ENCODE measurements at regions not wholly inside any gene's neighbourhood (a gene's known extent, or its start where the extent isn't known, plus 50 kb on each side); places are given as distances from the start of the nearest gene placed in this dataset.

- TF ChIP-seq, protein P1, sequence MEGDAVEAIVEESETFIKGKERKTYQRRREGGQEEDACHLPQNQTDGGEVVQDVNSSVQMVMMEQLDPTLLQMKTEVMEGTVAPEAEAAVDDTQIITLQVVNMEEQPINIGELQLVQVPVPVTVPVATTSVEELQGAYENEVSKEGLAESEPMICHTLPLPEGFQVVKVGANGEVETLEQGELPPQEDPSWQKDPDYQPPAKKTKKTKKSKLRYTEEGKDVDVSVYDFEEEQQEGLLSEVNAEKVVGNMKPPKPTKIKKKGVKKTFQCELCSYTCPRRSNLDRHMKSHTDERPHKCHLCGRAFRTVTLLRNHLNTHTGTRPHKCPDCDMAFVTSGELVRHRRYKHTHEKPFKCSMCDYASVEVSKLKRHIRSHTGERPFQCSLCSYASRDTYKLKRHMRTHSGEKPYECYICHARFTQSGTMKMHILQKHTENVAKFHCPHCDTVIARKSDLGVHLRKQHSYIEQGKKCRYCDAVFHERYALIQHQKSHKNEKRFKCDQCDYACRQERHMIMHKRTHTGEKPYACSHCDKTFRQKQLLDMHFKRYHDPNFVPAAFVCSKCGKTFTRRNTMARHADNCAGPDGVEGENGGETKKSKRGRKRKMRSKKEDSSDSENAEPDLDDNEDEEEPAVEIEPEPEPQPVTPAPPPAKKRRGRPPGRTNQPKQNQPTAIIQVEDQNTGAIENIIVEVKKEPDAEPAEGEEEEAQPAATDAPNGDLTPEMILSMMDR (conservative IDR thresholded peaks at IDR 0.05; ENCODE audit: low read length) = no peak
- TF ChIP-seq EZH2phosphoT487 (IDR thresholded peaks at IDR 0.05; ENCODE audit: borderline replicate concordance, low read depth, low read length) = no peak
- no peak overlapping the region for H3K4me3 ChIP-seq (ENCODE audit: low read depth, low read length, poor library complexity, severe bottlenecking)
- no peaks in the 10 kb centered on the region for H4K20me1 ChIP-seq (ENCODE audit: insufficient read depth, low read length)
- H3K79me2 ChIP-seq (ENCODE audit: insufficient read depth, low read depth, low read length) = no peaks in the 10 kb centered on the region
- no peaks in the 10 kb centered on the region for H3K9me3 ChIP-seq (ENCODE audit: low read length)
- H3K4me1 ChIP-seq (ENCODE audit: insufficient read depth, low read length, poor library complexity, severe bottlenecking) = no peaks in the 10 kb centered on the region
- H3K4me2 ChIP-seq (ENCODE audit: low read length) = no peak overlapping the region
- no peak for DNase-seq (ENCODE audit: low spot score)
- BruUV-seq (replicated peaks) = no TSS peak
- H3K27ac ChIP-seq (ENCODE audit: low read depth, low read length, poor library complexity, severe bottlenecking) = no peak overlapping the region
- CTCF ChIA-PET (ENCODE audit: unreplicated experiment) = no interaction called here
- POLR2A ChIA-PET = interaction anchor here (0.6 to 1.2 kb wide), 2 partner anchors 10 to 16 kb away, joined by 3 to 5 read pairs; no protein-coding TSS in a partner anchor
- H2AFZ ChIP-seq (ENCODE audit: low read length) = no peak overlapping the region
- intact Hi-C loops (cut with micrococcal nuclease; ENCODE audit: unreplicated experiment) = no loop called here
- no peaks in the 10 kb centered on the region for H3K36me3 ChIP-seq (ENCODE audit: insufficient read depth, low read length)
- H3K9me2 ChIP-seq (ENCODE audit: insufficient read depth, low read length) = no peaks in the 10 kb centered on the region
These were observed 1083.5 kb downstream of the PCDH7 start for GRCh38 chr4:31803526-31804195.

- H3K36me3 ChIP-seq (ENCODE audit: insufficient read depth, low read length) = no peaks in the 10 kb centered on the region
- H3K4me2 ChIP-seq (ENCODE audit: low read length) = no peak overlapping the region
- H3K9me2 ChIP-seq (ENCODE audit: insufficient read depth, low read length) = no peaks in the 10 kb centered on the region
- no peaks in the 10 kb centered on the region for H3K79me2 ChIP-seq (ENCODE audit: insufficient read depth, low read depth, low read length)
- intact Hi-C loops (cut with micrococcal nuclease; ENCODE audit: unreplicated experiment) = no loop called here
- ChIA-PET POLR2A (no interaction called here), CTCF (ENCODE audit: unreplicated experiment) (no interaction called here)
- no peak for TF ChIP-seq EZH2phosphoT487 (IDR thresholded peaks at IDR 0.05; ENCODE audit: borderline replicate concordance, low read depth, low read length)
- TF ChIP-seq, protein P1 (conservative IDR thresholded peaks at IDR 0.05; ENCODE audit: low read length) = no peak
- no peak overlapping the region for H3K4me3 ChIP-seq (ENCODE audit: low read depth, low read length, poor library complexity, severe bottlenecking)
- no peak overlapping the region for H3K27ac ChIP-seq (ENCODE audit: low read depth, low read length, poor library complexity, severe bottlenecking)
- no TSS peak for BruUV-seq (replicated peaks)
- no peaks in the 10 kb centered on the region for H4K20me1 ChIP-seq (ENCODE audit: insufficient read depth, low read length)
- H3K9me3 ChIP-seq (ENCODE audit: low read length) = no peaks in the 10 kb centered on the region
- no peak for DNase-seq (ENCODE audit: low spot score)
- H2AFZ ChIP-seq (ENCODE audit: low read length) = no peak overlapping the region
- no peaks in the 10 kb centered on the region for H3K4me1 ChIP-seq (ENCODE audit: insufficient read depth, low read length, poor library complexity, severe bottlenecking)
These were observed 1086.9 kb downstream of the PCDH7 start for GRCh38 chr4:31807036-31807435.

DNA sequence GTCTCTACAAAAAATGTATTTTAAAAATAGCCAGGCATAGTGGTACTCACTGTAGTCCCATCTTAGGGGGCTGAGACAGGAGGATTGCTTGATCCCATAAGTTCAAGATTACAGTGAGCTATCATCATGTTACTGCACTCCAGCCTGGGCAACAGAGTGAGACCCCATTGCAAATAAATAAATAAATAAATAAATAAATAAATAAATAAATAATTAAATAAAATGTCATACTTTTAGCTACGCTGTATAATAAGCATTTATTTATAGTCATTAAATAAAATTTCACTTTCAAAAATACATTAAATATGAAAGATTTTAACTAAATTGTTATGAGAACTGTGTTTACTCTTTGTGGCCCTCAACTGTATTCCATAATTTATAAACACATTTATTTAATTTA lies 1124.2 kb downstream of the PCDH7 start:
- no peak overlapping the region for H2AFZ ChIP-seq (ENCODE audit: low read length)
- H3K9me3 ChIP-seq (ENCODE audit: low read length) = no peaks in the 10 kb centered on the region
- POLR2A ChIA-PET = no interaction called here
- H3K4me1 ChIP-seq (ENCODE audit: insufficient read depth, low read length, poor library complexity, severe bottlenecking) = no peaks in the 10 kb centered on the region
- TF ChIP-seq EZH2phosphoT487 (IDR thresholded peaks at IDR 0.05; ENCODE audit: borderline replicate concordance, low read depth, low read length) = no peak
- TF ChIP-seq, protein P1 (conservative IDR thresholded peaks at IDR 0.05; ENCODE audit: low read length) = no peak
- no peaks in the 10 kb centered on the region for H4K20me1 ChIP-seq (ENCODE audit: insufficient read depth, low read length)
- no peak overlapping the region for H3K27ac ChIP-seq (ENCODE audit: low read depth, low read length, poor library complexity, severe bottlenecking)
- intact Hi-C loops (cut with micrococcal nuclease; ENCODE audit: unreplicated experiment) = no loop called here
- H3K36me3 ChIP-seq (ENCODE audit: insufficient read depth, low read length) = no peaks in the 10 kb centered on the region
- no peaks in the 10 kb centered on the region for H3K79me2 ChIP-seq (ENCODE audit: insufficient read depth, low read depth, low read length)
- CTCF ChIA-PET (ENCODE audit: unreplicated experiment) = no interaction called here
- no peaks in the 10 kb centered on the region for H3K9me2 ChIP-seq (ENCODE audit: insufficient read depth, low read length)
- DNase-seq (ENCODE audit: low spot score) = no peak
- no peak overlapping the region for H3K4me2 ChIP-seq (ENCODE audit: low read length)
- no TSS peak for BruUV-seq (replicated peaks)
- H3K4me3 ChIP-seq (ENCODE audit: low read depth, low read length, poor library complexity, severe bottlenecking) = no peak overlapping the region
